C4-2B (cell line): ENCODE measurements at regions not wholly inside any gene's neighbourhood (a gene's known extent, or its start where the extent isn't known, plus 50 kb on each side); places are given as distances from the start of the nearest gene placed in this dataset.

ENCODE experiments used
- CTCF ChIP-seq: fragments of 450-650 bp; conservative IDR thresholded peaks from 2 replicates; pipeline ENCODE4 v1.5.1; 2017; ENCODE audit warnings: mild to moderate bottlenecking
- ZFX ChIP-seq: fragments of 450-650 bp; IDR thresholded peaks from 2 replicates; pipeline ENCODE4 v1.6.1; 2017

DNA sequence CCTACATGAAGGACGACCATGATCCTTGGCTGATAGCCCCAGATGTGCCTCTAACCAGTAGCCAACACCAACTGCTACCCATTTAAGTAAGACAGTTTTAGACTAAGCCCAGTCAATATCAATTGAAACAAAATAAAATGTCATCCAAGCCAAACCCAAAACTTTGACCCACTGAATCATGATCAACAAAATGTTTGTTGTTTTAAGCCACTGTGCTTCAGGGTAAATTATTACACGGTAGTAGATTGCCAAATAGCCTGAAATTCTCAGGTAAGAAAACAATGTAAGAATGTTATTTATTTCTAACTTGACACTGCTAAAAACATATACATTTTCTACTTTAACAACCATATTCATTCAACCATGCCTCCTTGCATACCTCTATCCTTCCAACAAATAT is 105.5 kb upstream of the PAPPA start:
- TF ChIP-seq CTCF (no peak), ZFX (no peak)
